VCaP (cell line): ENCODE measurements at regions not wholly inside any gene's neighbourhood (a gene's known extent, or its start where the extent isn't known, plus 50 kb on each side); places are given as distances from the start of the nearest gene placed in this dataset.
A peak's percentile ranks its signal among the peaks of the same experiment; 100 is the strongest.

Experiments
- H3K27ac ChIP-seq: fragments of 450-650 bp; 2 replicates; pipeline ENCODE4 v1.5.1; 2017
- CTCF ChIP-seq: fragments of 450-650 bp; conservative IDR thresholded peaks from 2 replicates; pipeline ENCODE4 v1.5.1; 2017; ENCODE audit warnings: mild to moderate bottlenecking, moderate library complexity

GRCh38 chr2:145752091-145752806, 1232.3 kb upstream of the ZEB2 start:
- peak; percentile 72 for TF ChIP-seq CTCF
- H3K27ac ChIP-seq = no peak overlapping the region

GRCh38 chr2:145751629-145752028, 1231.7 kb upstream of the ZEB2 start:
- H3K27ac ChIP-seq = no peak overlapping the region
- no peak for TF ChIP-seq CTCF

- no peak for TF ChIP-seq CTCF
- H3K27ac ChIP-seq = no peak overlapping the region
Measured at GRCh38 chr2:145751155-145751554, 1231.2 kb upstream of the ZEB2 start.

- no peak overlapping the region for H3K27ac ChIP-seq
- TF ChIP-seq CTCF = no peak
Measured at GRCh38 chr2:145750612-145751011, 1230.7 kb upstream of the ZEB2 start.

- no peak for TF ChIP-seq CTCF
- H3K27ac ChIP-seq = no peak overlapping the region
Measured at GRCh38 chr2:145750144-145750543, 1230.2 kb upstream of the ZEB2 start.

GRCh38 chr2:145749556-145749955, 1229.6 kb upstream of the ZEB2 start:
- no peak for TF ChIP-seq CTCF
- no peak overlapping the region for H3K27ac ChIP-seq

GRCh38 chr2:145748927-145749326, 1229.0 kb upstream of the ZEB2 start:
- H3K27ac ChIP-seq = no peak overlapping the region
- TF ChIP-seq CTCF = no peak
